ENCODE measurements at regions not wholly inside any gene's neighbourhood (a gene's known extent, or its start where the extent isn't known, plus 50 kb on each side); places are given as distances from the start of the nearest gene placed in this dataset.

DNA sequence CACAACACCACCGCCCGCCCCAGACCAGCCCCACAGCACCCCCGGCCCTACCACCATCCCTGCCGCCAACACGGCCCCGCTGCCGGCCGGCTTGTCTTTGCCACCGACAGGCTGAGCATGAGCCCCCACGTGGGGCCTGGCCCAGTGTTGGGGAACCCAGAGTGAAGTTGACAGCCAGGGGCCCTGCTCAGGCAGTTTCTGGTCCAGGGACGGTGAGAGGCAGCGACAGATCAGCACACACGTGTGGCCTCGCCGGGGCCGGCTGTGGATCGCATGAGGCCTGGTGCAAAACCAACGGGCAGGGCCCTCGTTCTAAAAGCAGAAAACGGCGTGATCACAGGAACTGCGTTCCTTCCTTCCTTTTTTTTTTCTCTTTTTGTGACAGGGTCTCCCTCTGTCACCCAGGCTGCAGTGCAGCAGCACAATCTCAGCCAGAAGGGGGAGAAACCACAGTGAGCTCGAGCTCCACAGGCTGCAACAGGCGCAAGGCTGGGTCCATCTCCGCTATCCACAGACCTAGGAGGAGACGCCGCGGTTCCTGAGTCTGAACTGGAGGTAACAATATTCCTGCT lies 50.5 kb upstream of the FBRSL1 start:
- DNase-seq (ENCODE audit: low spot score), result no peak

GRCh38 chr12:132438726-132439125 lies 51.2 kb upstream of the FBRSL1 start:
- DNase-seq (ENCODE audit: low spot score), result no peak

DNA sequence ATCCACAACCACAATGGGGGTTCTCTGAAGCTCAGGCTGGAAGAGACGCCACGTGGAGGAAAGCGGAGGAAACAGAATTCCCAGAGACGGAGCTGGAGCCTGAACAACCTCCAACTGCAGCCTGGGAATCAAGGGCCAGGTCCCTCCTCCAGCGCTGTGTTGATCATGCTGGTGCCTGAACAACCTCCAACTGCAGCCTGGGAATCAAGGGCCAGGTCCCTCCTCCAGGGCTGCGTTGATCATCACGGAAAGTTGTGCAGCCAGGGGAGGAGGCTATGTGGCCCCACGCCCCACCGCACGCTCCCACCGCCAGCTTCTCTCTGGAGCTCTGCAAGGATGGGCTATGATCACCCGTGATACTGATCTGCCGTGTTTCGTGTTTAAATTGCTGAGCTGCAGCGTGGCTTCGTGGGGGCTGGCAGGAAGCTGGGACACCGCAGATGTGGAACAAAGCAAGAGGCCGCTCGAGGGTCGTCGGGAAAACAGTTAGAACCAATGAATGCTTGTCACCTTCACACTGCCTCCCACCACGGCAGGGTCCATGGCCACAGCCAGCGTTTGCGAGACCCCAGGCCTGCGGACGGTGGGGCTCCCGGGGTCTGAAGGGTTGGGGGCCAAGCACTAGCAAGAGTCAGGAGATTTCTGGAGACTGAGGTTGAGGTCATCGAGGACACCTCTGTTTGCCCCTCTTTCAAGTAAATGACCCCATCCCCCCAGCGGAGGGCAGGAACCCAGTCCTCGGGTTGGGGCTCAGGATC lies 51.8 kb upstream of the FBRSL1 start:
- DNase-seq (ENCODE audit: low spot score), result no peak

GRCh38 chr12:132437252-132437932 lies 52.6 kb upstream of the FBRSL1 start:
- DNase-seq (ENCODE audit: low spot score), result no peak

DNA sequence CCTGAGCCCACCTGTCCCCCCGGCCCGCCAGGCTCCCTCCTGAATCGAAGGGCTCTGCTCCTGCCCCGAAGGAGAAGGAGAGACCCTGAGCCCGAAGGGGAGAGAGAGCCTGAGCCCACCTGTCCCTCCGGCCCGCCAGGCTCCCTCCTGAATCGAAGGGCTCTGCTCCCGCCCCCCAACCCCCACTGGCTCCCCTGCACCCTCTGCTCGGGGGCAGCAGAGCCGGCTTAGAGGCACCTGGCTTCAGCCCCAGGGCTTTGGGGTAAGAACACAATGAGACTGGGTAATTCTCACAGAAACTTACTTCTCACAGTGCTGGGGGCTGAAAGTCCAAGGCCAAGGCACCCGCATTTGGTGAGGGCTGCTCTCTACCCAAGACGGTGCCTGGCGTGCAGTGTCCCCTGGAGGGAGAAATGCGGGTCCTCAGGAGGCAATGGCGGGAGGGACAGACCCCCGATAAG lies 53.1 kb upstream of the FBRSL1 start:
- DNase-seq (ENCODE audit: low spot score), result no peak

GRCh38 chr12:132435486-132436187 lies 54.3 kb upstream of the FBRSL1 start:
- no peak for DNase-seq (ENCODE audit: low spot score)

DNA sequence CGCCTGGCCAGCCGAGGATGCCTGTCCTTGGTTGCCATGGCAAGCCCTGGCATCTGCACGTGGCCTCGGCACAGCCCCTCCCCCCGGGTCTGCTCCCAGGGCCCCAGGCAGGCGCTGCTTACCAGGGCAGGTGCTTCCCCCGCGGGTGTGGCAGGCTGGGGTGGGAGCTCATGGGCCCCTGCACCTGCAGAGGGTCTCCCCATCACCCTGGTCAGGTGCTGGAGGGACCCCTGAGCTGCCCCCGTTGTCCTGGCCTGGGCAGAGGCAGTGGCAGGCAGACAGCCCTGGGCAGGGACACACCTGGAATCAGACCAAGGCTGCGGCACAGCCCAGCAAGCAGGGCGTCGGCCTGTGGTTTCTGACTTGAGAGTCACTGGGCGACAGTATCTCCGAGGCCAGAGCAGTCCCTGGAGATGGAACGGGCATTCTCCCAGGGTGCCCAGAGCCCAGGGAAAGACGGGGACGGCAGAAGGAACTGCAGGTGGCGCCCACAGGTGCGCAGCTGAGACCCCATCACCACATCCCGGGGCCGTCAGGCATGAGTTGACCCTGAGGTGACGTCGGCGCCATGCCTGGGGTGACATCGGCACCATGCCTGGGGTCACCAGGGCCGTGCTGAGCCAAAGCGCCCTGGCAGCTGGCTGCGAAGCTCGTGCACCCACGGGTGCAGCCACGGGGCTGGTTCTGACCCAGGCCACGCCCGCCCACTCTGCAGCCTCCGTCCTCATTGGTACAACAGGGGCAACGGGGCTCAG lies 56.1 kb upstream of the FBRSL1 start:
- no peak for DNase-seq (ENCODE audit: low spot score)

DNA sequence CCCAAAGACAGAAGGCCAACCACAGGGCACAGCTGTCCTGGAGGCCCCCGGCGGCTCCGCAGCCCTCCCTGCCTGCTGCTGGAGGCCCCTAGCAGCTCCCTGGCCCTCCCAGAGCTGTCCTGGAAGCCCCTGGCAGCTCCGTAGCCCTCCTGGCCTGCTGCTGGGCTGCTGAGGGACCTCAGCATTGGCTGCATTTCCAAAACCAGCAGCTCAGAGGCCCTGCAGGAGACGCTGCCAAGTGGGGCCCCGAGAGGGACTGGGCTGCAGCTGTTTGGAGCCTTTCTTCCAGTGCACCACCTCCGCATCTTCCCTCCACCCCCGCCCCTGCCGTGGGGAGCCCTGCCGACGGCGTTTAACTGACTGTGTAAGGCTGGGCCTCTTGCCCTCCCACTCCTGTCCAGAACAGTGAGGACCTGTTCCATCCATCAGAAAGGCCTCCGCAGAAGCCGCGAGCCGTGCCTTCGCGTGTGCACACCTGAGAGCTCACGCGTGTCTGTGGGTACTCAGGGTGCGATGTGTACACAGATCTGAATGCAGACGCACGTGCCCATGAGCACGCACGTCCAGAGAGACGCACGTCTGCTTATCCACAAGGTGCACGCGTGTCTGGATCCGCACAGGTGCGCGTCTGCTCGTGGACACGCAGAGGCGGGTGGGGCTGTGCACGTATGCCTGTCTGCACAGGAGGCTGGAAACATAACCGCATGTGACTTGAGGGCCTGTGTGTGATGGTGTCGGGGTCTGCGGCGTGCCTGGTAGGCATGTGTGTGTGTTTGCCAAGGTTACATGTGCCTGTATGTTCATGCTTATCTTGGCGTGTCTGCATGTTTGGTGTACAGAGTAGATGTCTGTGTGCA lies 57.0 kb upstream of the FBRSL1 start:
- DNase-seq (ENCODE audit: low spot score), result peak; percentile 94

GRCh38 chr12:132432126-132432705 lies 57.7 kb upstream of the FBRSL1 start:
- DNase-seq (ENCODE audit: low spot score), result no peak

DNA sequence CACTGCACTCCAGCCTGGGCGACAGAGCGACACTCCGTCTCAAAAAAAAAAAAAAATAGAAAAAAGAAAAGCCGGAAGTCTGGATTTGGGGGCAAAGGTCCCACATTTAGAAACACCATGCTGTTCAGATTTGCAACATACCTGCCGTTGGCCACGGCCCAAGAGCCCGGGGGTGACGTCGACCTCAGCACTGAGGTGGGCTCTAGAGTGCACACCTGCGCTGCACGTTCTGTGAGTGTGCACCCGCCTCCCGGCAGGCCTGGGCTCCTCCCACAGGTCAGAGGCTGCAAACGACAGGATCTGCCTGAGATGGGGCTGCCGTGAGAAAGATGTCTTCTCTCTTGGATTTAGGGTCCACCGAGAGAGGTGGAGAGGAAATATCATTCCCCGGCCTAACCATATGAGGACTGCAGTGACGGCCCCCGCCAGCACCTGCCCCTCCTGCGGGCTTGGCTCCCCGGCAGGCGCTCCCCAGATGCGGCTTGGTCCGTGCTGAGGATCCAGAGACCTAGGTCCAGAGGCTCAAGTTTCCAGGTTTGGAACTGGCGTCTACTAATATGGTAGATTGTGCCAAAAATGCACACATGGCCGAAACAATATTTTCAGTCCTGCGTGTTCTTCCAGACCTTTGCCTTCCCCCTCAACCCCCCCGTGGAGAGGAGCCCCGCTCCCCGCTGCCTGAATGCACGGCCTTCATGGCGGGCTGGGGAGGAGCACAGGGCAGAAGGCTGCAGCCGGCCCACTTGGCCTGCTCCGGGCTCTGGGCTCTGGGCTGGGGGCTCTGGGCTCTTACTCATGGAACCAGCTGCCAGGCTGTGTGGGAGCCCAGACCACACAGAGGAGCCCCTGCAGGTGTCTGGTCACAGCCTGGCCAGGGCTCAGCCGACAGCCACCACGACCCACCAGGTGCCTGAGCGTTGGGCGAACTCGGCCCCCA lies 58.8 kb upstream of the FBRSL1 start:
- no peak for DNase-seq (ENCODE audit: low spot score)

- DNase-seq (ENCODE audit: low spot score), result peak; percentile 85
These were observed 59.9 kb upstream of the FBRSL1 start for GRCh38 chr12:132429946-132430643.

- no peak for DNase-seq (ENCODE audit: low spot score)
These were observed 60.4 kb upstream of the FBRSL1 start for GRCh38 chr12:132429602-132429945.

DNA sequence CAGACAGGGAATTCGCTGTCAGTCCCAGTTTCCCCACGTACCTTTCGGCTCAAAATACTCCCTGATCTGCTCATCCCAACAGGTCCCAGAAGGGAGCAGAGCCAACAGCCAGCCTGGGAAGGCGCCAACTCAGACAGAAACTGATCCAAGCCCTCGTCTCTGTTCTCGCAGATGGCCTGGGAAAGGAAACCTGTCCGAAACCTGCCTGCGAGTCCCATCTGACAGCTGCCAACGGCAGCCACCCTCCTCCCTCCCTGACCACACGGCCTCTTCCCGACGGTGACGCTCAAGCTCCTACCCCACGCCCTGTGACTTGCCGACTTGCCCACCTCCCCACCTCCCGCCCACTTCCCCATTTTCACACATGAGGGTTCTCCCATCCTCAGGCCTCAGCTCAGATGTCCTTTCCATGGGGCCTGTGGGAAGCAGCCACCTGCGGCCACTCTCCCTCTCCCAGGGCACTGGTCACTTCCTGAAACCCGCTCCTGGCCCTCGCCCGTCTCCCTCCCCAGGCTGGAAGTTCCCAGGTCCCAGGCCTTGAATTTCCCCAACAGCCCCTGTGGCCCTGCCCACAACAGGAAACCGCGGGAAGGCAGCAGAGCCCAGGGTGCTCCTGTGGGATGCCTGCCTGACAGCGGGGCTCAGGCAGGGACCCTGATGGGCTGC lies 60.9 kb upstream of the FBRSL1 start:
- no peak for DNase-seq (ENCODE audit: low spot score)

GRCh38 chr12:132427999-132428935 lies 61.7 kb upstream of the FBRSL1 start:
- no peak for DNase-seq (ENCODE audit: low spot score)

GRCh38 chr12:132427174-132427768 lies 62.7 kb upstream of the FBRSL1 start:
- no peak for DNase-seq (ENCODE audit: low spot score)

GRCh38 chr12:132426349-132427173 lies 63.4 kb upstream of the FBRSL1 start:
- DNase-seq (ENCODE audit: low spot score), result no peak

Measured in left forelimb (tissue), 1 donor.